ENCODE measurements at regions not wholly inside any gene's neighbourhood (a gene's known extent, or its start where the extent isn't known, plus 50 kb on each side); places are given as distances from the start of the nearest gene placed in this dataset.
"Not testable (repeated sequence)": the region's sequence is repeated elsewhere in the genome, so short reads cannot be mapped to it uniquely, and the experiment has no call there.

- TF ChIP-seq CTCF (conservative IDR thresholded peaks at IDR 0.05; ENCODE audit: low read length) (no peak), EZH2phosphoT487 (IDR thresholded peaks at IDR 0.05; ENCODE audit: borderline replicate concordance, low read depth, low read length) (no peak)
- H3K36me3 ChIP-seq (ENCODE audit: insufficient read depth, low read length), result no peaks in the 10 kb centered on the region
- no peak overlapping the region for H3K4me3 ChIP-seq (ENCODE audit: low read depth, low read length, poor library complexity, severe bottlenecking)
- CTCF ChIA-PET (ENCODE audit: unreplicated experiment), result no interaction called here
- no peaks in the 10 kb centered on the region for H3K9me3 ChIP-seq (ENCODE audit: low read length)
- H3K4me2 ChIP-seq (ENCODE audit: low read length), result no peak overlapping the region
- intact Hi-C loops (cut with micrococcal nuclease; ENCODE audit: unreplicated experiment), result no loop called here
- POLR2A ChIA-PET, result no interaction called here
- H3K27ac ChIP-seq (ENCODE audit: low read depth, low read length, poor library complexity, severe bottlenecking), result no peak overlapping the region
- H3K9me2 ChIP-seq (ENCODE audit: insufficient read depth, low read length), result no peaks in the 10 kb centered on the region
- no peak overlapping the region for H2AFZ ChIP-seq (ENCODE audit: low read length)
- no TSS peak for BruUV-seq (replicated peaks)
- no peaks in the 10 kb centered on the region for H3K4me1 ChIP-seq (ENCODE audit: insufficient read depth, low read length, poor library complexity, severe bottlenecking)
- H3K79me2 ChIP-seq (ENCODE audit: insufficient read depth, low read depth, low read length), result no peaks in the 10 kb centered on the region
- no peak for DNase-seq (ENCODE audit: low spot score)
- no peaks in the 10 kb centered on the region for H4K20me1 ChIP-seq (ENCODE audit: insufficient read depth, low read length)
These were observed 155.4 kb downstream of the GALR1 start for GRCh38 chr18:77405096-77405495.

- Histone ChIP-seq H3K27ac (ENCODE audit: low read depth, low read length, poor library complexity, severe bottlenecking) (no peak overlapping the region), H3K36me3 (ENCODE audit: insufficient read depth, low read length) (no peaks in the 10 kb centered on the region), H4K20me1 (ENCODE audit: insufficient read depth, low read length) (no peaks in the 10 kb centered on the region), H3K4me1 (ENCODE audit: insufficient read depth, low read length, poor library complexity, severe bottlenecking) (no peaks in the 10 kb centered on the region), H3K9me2 (ENCODE audit: insufficient read depth, low read length) (no peaks in the 10 kb centered on the region), H3K4me3 (ENCODE audit: low read depth, low read length, poor library complexity, severe bottlenecking) (no peak overlapping the region), H3K9me3 (ENCODE audit: low read length) (no peaks in the 10 kb centered on the region), H3K79me2 (ENCODE audit: insufficient read depth, low read depth, low read length) (no peaks in the 10 kb centered on the region), H3K4me2 (ENCODE audit: low read length) (no peak overlapping the region), H2AFZ (ENCODE audit: low read length) (no peak overlapping the region)
- no TSS peak for BruUV-seq (replicated peaks)
- ChIA-PET POLR2A (no interaction called here), CTCF (ENCODE audit: unreplicated experiment) (no interaction called here)
- intact Hi-C loops (cut with micrococcal nuclease; ENCODE audit: unreplicated experiment), result no loop called here
- DNase-seq (ENCODE audit: low spot score), result no peak
- TF ChIP-seq EZH2phosphoT487 (IDR thresholded peaks at IDR 0.05; ENCODE audit: borderline replicate concordance, low read depth, low read length) (no peak), CTCF (conservative IDR thresholded peaks at IDR 0.05; ENCODE audit: low read length) (no peak)
These were observed 158.1 kb downstream of the GALR1 start for GRCh38 chr18:77407733-77408132.

- H2AFZ ChIP-seq (ENCODE audit: low read length); H4K20me1 ChIP-seq (ENCODE audit: insufficient read depth, low read length); CTCF ChIA-PET (ENCODE audit: unreplicated experiment); H3K9me3 ChIP-seq (ENCODE audit: low read length); H3K27ac ChIP-seq (ENCODE audit: low read depth, low read length, poor library complexity, severe bottlenecking); BruUV-seq (replicated peaks); intact Hi-C loops (cut with micrococcal nuclease; ENCODE audit: unreplicated experiment); H3K4me3 ChIP-seq (ENCODE audit: low read depth, low read length, poor library complexity, severe bottlenecking); H3K4me1 ChIP-seq (ENCODE audit: insufficient read depth, low read length, poor library complexity, severe bottlenecking); H3K79me2 ChIP-seq (ENCODE audit: insufficient read depth, low read depth, low read length); DNase-seq (ENCODE audit: low spot score); H3K36me3 ChIP-seq (ENCODE audit: insufficient read depth, low read length); H3K4me2 ChIP-seq (ENCODE audit: low read length); POLR2A ChIA-PET; H3K9me2 ChIP-seq (ENCODE audit: insufficient read depth, low read length): not testable (repeated sequence)
These were observed 171.9 kb downstream of the GALR1 start for GRCh38 chr18:77421546-77421945.
